SH-SY5Y (cell line): ENCODE measurements at regions not wholly inside any gene's neighbourhood (a gene's known extent, or its start where the extent isn't known, plus 50 kb on each side); places are given as distances from the start of the nearest gene placed in this dataset.

Experiments
- GATA2 ChIP-seq: IDR thresholded peaks from 2 replicates; pipeline ENCODE4 v1.6.1; 2011; ENCODE audit warnings: mild to moderate bottlenecking, low read depth, low read length
- GATA3 ChIP-seq: IDR thresholded peaks from 2 replicates; pipeline ENCODE4 v1.6.1; 2011; ENCODE audit warnings: low read depth, mild to moderate bottlenecking, low read length, moderate library complexity

- TF ChIP-seq GATA2 (no peak), GATA3 (no peak)
These were observed 207.4 kb downstream of the TANC2 start for GRCh38 chr17:63173450-63173849.

- TF ChIP-seq GATA3 = no peak
- TF ChIP-seq GATA2 = no peak
These were observed 207.9 kb downstream of the TANC2 start for GRCh38 chr17:63173903-63174302.

GRCh38 chr17:63178530-63178929 lies 212.5 kb downstream of the TANC2 start:
- TF ChIP-seq GATA2 (no peak), GATA3 (no peak)

- TF ChIP-seq GATA3 = no peak
- no peak for TF ChIP-seq GATA2
These were observed 215.8 kb downstream of the TANC2 start for GRCh38 chr17:63181856-63182255.

GRCh38 chr17:63185420-63185819 lies 219.4 kb downstream of the TANC2 start:
- no peak for TF ChIP-seq GATA3
- no peak for TF ChIP-seq GATA2

- TF ChIP-seq GATA2 = no peak
- TF ChIP-seq GATA3 = no peak
These were observed 223.0 kb downstream of the TANC2 start for GRCh38 chr17:63189082-63189481.

GRCh38 chr17:63189930-63190329 lies 223.9 kb downstream of the TANC2 start:
- TF ChIP-seq GATA3 (no peak), GATA2 (no peak)

GRCh38 chr17:63190821-63191370 lies 224.9 kb downstream of the TANC2 start:
- no peak for TF ChIP-seq GATA2
- no peak for TF ChIP-seq GATA3

- TF ChIP-seq GATA3 (no peak), GATA2 (no peak)
These were observed 225.6 kb downstream of the TANC2 start for GRCh38 chr17:63191610-63192009.

GRCh38 chr17:63193827-63194226 lies 227.8 kb downstream of the TANC2 start:
- TF ChIP-seq GATA3 (no peak), GATA2 (no peak)

- TF ChIP-seq GATA2 = no peak
- TF ChIP-seq GATA3 = no peak
These were observed 230.8 kb downstream of the TANC2 start for GRCh38 chr17:63196772-63197335.

GRCh38 chr17:63203652-63204051 lies 237.6 kb downstream of the TANC2 start:
- TF ChIP-seq GATA3 = no peak
- no peak for TF ChIP-seq GATA2

GRCh38 chr17:63221939-63222338 lies 224.2 kb downstream of the CYB561 start:
- no peak for TF ChIP-seq GATA3
- no peak for TF ChIP-seq GATA2

- TF ChIP-seq GATA2 = no peak
- TF ChIP-seq GATA3 = no peak
These were observed 223.5 kb downstream of the CYB561 start for GRCh38 chr17:63222655-63223054.

GRCh38 chr17:63223212-63223911 lies 222.7 kb downstream of the CYB561 start:
- TF ChIP-seq GATA3 (no peak), GATA2 (no peak)
